OCI-M2 (cell line): ENCODE measurements at regions not wholly inside any gene's neighbourhood (a gene's known extent, or its start where the extent isn't known, plus 50 kb on each side); places are given as distances from the start of the nearest gene placed in this dataset.
"Not testable (repeated sequence)": the region's sequence is repeated elsewhere in the genome, so short reads cannot be mapped to it uniquely, and the experiment has no call there.

Experiments
- DNase-seq: peaks from one replicate; lab custom pipeline; 2025; ENCODE audit not compliant: unreplicated experiment; lab: John Stamatoyannopoulos, UW

DNA sequence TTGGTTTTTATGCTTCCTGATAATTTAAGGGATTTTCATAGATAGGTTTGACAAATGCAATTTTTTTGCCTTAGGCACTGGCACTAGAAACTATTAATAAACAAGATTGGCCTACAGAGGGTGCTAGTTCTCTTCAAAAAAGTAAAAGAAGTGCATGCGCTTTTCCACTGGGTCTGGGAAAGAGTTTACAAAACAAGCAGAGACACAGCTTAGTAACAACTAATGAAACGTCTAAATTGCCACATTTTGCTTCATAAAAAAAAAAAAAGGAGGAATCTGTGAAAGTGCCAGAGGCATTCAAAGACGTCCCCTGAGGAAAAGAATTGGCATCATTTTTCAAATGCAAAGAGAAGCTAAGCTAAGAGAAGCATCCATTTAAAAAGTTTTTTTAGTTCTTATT lies 58.3 kb upstream of the EEA1 start:
- no peak for DNase-seq

DNA sequence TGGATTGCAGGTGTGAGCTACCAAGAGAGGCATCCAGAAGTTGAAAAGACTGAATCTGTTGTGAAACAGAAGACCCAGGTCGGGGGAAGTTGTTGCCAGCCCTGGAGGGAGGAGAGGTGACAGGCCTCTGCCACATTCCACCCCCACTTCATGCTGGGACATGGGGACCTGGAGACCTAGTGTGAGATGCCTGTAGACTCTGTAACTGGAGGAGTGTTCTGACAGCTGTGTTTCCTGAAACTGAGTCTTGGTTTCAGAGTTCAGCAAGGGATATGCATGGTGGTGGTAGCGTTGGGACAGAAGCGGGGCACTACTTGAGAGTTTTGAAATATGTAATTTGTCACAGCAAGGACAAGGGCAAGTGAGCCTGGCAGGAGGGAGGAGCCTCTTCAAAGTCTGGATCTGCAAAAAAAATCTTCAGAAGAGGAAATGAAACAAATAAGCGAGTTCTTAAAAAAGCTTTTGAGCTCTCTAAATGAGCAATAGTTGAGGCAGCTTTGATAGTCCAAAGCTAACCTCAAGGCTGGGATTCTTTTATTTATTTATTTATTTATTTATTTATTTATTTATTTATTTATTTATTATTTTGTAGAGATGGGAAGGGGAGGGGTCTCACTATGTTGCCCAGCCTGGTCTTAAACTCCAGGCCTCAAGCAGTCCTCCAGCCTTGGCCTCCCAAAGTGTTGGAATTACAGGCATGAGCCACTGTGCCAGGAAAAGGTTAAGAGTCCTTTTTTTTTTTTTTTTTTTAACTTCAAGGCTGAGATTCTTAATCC lies 58.9 kb upstream of the EEA1 start:
- no peak for DNase-seq

DNA sequence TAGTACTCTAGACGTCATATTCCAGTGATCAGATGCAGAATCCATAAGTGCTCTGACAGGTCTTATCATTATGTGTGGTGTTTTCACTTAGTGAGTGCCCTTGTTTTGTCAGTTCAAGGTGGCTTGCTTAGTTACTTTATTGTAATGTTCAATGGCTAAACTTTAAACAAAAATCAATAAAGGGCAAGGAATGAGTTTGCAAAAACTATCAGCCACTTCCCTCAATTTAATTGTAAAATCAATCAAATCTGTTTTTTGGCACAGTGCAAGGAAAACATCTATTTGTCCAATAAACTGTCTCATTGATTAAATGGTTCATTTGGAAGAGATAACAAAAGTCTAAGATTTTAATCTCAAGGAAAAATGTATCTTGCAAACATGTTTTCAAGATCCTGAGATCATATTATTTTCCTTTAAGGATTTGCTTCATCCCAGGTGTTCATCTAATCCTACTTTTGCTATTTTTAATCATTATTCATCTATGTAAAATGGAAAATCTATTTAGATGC lies 59.6 kb upstream of the EEA1 start:
- no peak for DNase-seq

DNA sequence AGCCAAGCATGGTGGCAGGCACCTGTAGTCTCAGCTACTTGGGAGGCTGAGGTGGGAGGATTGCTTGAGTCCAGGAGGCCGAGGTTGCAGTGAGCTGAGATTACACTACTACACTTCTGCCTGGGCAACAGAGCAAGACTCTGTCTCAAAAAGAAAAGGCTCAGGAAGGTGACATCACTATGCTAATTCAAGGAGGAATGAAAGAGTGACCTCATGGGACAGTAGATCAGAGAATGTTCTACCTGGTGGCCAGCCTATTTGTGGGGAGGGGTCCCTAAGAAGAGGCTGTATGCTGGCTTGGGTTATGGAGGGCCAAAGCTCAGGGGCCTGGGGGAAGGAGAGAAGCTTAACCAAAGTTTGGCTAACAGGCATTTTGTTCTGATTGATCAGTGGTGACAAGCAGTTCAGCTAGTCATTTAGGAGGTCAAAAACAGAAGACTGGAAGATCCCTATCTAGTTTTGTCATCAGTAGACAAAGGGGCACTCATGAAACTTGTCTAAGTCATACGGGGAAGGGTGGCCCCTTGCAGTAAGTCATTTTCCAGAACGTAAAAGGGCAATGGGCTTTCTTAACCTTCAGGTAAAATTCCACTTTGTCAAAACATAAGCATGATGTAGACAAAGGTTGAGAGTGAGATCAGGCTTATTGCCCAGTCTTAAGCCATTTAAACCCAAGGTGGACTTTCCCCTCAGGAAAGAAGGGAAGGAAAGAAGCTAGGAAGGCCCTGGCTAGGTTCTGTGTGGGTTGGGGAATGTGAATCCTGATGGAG lies 60.8 kb upstream of the EEA1 start:
- no peak for DNase-seq

DNA sequence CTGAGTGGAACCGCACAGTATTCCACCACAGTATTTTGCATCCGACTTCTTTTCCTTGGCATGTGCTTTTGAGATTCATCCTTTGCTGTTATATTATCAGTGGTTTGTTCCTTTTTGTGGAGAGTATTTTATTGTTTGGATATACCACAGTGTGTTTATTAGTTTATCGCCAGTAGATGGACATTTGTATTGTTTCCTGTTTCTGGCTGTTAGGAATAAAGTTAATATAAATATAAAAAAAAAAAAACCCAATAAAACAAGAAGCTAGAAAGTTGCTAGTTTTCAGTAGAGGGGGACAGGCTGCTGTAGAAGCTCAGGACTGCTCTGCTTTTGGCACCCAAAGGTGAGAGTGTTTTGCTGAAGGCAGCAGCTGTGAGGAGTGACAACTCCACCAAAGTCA lies 62.0 kb upstream of the EEA1 start:
- DNase-seq, result no peak

DNA sequence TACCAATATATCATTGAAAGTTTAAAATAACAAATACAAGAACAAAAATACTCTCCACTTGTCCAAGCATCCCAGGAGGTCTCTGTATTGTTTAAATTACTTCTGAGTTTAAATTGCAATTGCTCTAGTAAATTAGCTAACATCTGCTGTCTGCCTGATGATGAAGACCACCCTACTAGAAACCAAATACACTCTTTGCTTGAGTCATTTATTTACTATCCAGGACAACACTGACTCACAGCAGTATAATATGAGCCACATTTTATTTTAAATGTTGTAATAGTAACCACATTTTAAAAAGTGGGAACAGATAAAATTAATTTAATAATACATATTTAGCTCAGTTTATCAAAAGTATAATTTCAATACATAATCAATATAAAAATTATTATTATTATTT lies 62.9 kb upstream of the EEA1 start:
- DNase-seq, result no peak

DNA sequence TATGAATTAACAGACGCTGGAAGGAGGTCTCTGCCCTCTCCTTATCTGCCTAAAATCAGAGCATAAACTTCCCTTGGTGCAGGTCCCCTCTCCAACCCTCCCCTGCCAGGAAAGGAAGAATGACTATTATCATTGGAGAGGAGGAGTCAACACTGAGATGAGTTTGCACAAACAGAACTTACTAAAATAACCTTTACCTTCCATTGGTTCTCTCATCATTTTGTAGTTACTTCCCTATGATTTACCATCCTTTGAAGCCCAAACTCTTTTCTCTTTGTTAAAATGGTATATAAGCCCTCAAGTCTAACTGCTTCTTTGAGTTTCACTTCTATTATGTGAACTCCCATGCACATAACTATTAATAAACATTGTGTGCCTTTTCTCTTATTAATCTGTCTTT lies 64.2 kb upstream of the EEA1 start:
- DNase-seq, result no peak

DNA sequence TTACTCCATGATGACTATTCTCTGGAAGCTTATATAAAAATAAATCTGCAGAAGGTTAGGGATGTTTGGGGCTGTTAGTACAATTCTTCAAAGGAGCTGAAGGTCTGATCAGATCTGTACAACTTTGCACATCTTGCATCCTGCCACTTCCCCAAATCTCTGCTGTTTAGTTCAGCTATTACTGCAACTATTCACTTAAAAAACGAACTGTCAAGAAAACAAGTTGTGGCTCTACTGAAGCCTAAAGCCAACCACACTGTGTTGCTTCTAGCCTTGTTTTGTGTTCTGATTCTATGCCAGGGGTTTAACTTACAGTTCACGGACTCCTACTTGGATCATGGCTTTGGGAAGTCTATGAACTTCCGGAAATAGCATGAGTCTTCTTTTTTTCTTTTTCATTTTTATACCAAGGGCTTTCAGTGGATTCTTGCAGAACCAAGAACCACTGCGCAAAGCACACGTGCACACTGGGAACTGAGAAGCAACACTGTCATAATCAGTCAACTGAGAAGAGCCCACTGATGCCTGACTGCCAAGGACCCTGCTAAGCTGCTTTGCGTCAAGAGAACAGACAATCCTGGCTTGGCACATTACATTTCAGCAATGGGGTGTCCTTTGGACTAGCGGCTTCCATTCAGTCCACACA lies 66.3 kb upstream of the EEA1 start:
- DNase-seq, result no peak

DNA sequence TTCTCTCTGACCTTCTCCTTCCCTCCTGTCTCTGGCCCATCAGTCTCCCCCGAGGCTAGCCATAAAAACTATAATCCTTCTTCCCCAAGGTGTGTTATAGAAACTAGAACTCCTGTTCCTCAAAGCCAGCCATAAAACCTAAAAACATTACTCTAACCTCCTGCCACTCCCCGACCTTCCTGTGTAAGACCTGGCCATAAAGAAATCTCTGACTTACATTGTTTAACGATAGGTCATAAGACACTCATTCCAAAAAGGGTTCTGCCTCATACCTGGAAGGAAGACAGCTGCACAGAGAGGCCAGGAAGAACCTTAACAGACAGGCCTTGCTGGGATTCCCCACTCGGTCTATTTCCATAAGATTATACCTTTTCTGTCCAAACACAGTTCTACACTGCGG lies 70.9 kb upstream of the EEA1 start:
- DNase-seq, result no peak

DNA sequence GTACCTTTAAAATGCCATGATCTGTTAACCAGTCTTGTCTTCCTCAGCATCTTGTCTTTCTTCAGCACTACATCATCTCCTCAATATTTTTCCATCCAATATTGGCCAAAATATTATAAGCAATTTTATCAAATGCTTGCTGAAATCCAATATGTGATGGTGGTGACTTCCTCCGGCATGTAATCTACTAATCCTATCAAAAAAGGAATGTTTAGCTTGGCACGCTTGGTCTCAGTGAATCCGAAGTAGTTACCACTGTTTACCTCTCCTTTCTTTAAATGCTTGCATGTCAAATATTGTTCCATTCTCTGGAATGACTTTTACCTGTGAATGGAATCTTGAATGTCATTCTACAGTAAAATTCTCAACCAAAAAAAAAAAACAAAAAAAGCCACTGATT lies 72.3 kb upstream of the EEA1 start:
- no peak for DNase-seq

DNA sequence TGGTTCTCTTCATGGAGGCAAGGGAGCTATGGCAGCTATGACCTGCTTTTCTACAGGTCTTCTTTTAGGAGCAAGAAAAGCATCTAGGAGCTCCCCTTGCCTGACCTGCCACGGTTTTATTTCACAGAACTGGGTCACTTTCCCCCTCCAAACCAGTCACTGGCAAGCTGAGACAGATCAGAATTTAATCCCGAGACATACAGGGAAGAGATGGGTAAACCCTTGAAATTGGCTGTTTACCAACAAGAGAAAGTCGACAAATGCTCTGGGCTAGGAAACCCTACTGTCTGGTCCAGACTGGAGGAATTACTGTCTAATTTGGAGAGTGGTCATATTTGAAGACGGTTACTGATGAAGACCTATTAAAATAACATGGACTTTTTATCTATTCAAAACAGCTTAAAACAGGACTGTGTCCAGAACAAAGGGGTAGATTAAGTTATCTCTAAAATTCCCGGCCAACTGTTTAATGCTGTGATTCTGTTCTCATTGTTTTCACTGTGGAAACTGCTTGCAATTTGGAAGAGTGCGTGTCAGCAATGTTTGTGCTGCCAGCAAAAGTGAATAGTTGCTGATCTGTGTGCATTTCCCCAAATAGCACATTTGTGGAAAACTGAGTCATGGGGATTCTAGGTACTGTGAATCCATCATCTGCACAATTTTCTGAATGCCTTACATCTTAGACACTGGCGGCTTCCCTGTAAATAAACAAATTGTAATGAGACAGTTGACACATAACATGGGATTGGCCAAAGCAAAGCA lies 73.4 kb upstream of the EEA1 start:
- DNase-seq, result no peak

DNA sequence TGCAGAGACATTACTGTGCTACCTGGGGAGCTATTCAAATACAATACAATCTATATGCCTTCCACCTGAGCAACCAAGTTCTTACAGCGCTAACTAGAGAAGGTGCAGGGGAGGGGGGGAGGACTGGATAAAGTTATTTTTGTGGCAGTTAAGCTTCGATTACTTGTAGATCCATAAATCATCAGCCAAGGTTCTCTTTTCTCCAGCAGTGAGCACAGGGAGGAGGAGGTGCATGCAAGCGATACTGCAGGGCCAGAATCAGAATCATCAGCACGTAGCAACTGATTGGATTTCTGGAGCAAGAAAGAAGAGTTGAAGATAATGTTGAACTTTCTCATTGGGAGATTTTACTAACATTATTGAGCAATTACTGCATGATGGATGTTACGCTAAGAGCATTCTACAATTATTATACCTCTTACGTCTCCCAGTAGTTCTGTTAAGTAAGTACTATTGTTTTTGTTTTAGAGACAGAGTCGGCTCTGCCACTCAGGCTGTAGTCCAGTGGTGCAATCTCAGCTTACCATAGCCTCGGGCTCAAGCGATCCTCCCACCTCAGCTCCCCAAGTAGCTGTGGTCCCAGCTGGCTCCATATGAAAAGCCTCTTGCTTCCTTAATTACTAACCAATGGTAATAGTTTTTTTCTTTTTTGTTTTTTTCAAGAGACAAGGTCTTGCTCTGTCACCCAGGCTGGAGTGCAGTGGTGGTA lies 74.6 kb upstream of the EEA1 start:
- DNase-seq, result no peak

DNA sequence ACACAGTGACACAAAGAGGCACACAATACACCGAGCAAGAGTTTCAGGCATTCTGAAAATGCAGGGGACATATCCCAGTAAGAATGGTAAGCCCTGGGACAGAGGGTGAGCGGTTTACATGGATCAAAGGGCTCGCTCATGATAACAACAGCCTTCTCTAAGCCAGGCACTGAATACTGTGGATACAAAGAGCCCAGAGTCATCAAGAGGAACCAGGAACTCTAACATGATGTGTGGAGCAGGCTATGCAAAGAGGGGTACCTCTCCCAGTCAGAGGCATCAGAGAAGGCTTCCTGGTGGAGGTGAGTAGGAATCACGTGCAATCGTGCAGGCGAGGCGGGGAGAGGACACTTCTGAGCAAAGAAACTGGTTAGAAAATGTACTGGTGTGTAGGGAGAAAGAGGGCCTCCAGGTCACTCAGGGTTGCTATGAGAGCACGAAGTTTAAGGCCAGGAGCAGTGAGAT lies 76.9 kb upstream of the EEA1 start:
- no peak for DNase-seq

DNA sequence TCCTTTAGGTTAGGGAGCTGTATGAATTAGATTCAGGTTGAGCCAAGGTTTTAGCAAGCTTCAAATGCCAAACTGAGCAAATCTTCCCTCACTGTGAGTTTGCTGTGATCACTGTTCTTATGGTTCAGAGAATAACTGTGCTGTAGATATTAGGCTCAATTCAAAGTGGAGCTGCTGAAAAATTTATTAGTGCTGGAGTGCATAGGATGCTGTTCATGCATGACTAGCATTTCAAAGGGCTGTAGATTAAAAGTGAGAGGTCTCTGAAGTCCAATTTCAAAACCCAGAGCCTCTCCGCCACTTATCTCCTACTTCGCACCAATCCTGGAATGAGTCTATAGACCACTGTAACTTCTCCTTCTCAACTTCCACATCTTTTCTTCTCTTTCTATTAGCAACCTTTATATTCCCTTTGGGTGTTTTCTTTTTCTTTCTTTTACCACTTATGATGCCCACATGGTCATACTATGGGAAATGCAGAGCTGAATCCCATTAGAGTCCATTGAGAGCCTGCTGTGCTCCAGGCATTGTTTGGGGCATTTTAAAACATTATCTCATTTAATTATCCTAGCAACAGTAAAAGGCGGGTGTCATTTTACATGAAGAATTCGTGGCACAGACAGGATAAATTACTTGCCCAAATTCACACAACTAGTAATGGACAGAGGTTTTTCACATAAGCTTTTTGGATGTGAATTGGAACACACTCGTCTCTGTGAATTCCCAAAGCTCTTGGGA lies 77.5 kb upstream of the EEA1 start:
- DNase-seq, result no peak

DNA sequence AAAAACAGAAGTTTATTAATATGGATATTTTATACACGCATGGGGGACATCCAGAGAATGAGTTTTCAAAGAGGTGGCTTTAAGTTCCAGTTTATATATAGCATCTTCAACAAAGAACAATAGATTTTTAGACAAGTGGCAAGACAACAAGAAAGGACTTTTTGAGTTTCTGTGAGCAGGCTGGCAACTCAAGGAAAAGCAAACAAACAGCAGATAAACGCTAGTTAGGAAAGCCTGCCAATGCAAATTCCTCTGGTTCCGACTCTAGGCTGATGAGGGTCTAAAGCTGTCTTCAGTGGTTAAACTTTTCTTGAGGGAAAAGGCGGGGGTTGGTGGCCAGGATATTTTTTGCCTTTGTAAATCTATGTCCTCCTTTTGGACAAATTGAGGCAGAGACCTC lies 78.4 kb upstream of the EEA1 start:
- DNase-seq, result no peak

DNA sequence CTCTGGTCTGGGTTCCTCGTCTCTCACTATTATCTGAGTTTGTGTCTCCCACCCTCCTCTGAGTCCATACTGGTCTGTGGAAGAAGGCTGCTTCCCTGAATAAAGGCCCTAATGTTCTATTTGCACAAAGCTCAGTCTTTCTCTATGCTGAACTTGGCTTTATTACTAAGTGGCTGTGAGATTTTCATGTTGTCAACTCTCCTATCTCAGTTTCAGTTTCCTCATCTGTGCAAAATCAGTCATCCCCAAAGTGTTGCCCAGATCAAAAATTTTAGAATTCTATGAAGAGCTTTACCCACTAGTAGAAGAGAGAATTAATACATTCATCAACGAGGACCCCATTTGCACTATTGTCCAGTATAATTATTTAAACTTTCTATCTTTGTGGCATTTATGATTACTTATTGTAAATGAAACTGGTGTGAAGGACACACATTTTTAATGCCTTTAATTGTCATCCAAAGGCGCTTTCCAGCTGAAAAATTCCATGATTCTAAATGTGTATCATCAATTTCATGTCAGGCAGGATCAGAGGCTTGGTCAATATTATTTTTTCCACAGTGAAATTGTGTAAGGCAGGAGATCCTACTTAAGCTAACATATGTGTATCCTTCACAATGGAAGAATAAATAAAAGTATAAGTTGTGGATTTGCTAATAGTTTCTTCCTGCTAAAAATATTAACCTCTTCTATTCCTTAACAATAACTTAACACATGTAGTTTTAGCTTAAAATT lies 79.1 kb upstream of the EEA1 start:
- no peak for DNase-seq

DNA sequence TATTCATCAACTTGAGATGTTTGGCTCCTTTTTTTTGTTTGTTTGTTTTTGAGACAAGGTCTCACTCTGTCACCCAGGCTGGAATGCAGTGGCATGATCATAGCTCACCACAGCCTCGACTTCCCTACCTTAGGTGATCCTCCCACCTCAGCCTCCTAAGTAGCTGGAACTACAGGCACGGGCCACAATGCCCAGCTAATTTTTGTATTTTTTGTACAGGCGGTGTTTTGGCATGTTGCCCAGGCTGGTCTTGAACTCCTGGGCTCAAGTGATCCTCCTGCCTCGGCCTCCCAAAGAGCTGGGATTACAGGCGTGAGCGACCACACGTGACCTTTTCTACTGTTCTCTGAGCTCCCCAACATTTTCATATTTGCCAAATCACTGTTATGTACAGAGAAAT lies 79.8 kb upstream of the EEA1 start:
- not testable (repeated sequence) for DNase-seq

DNA sequence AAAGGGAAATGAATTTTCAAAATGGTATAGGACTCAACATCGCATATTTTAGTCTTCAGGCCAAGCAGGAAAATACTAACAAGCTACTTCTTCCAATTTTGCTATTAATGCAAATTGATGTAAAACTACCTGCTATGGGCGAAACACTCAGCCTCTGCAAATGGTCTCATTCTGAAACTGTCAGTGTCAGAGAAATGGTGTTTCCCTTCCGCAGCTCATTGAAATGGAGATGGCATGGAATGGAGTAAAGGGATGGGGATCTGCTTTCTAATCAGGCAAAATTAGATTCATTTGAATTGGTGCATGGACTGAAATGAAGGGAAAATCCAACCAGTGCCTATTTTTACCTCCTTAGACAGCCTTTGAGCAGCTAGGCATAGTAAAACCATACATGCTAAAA lies 80.4 kb upstream of the EEA1 start:
- no peak for DNase-seq

DNA sequence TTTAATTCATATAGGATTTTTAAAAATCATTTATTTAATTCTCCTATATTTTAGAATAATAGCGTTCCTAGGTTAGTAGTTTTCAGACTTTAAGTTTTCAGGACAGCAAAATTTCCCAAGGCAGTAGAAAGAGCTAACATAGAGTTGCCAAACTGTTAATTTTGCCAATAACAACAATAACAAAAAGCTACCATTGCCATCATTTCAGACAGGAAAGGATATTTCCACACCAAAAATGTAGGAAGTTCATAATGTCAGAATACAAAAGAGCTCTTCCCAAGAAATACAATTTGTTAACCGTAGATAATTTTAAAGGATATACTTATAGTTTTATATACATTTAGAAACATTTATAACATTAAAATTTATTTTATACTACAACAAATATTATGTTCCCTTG lies 81.4 kb upstream of the EEA1 start:
- DNase-seq, result no peak
